ENCODE measurements at regions not wholly inside any gene's neighbourhood (a gene's known extent, or its start where the extent isn't known, plus 50 kb on each side); places are given as distances from the start of the nearest gene placed in this dataset.

- no peak for DNase-seq
Observed at GRCh38 chr11:111091321-111091938, 154.1 kb upstream of the POU2AF2 start.

- no peak for DNase-seq
Observed at GRCh38 chr11:111089759-111090158, 155.8 kb upstream of the POU2AF2 start.

- DNase-seq = peak; percentile 41
Observed at GRCh38 chr11:111088847-111089355, 156.6 kb upstream of the POU2AF2 start.

- DNase-seq = peak; percentile 97
Observed at GRCh38 chr11:111086058-111086457, 159.5 kb upstream of the POU2AF2 start.

GRCh38 chr11:111082664-111083063 lies 162.9 kb upstream of the POU2AF2 start:
- peak; percentile 90 for DNase-seq

- peak; percentile 100 for DNase-seq
Observed at GRCh38 chr11:111081021-111081511, 164.5 kb upstream of the POU2AF2 start.

GRCh38 chr11:111077530-111078322 lies 167.8 kb upstream of the POU2AF2 start:
- peak; percentile 76 for DNase-seq

GRCh38 chr11:111069066-111069465 lies 176.5 kb upstream of the POU2AF2 start:
- no peak for DNase-seq

GRCh38 chr11:111067994-111068393 lies 177.5 kb upstream of the POU2AF2 start:
- DNase-seq = no peak

GRCh38 chr11:111066846-111067245 lies 178.7 kb upstream of the POU2AF2 start:
- DNase-seq = no peak

- DNase-seq = peak; percentile 27
Observed at GRCh38 chr11:111063726-111064517, 181.6 kb upstream of the POU2AF2 start.

- DNase-seq = no peak
Observed at GRCh38 chr11:111062420-111062819, 183.1 kb upstream of the POU2AF2 start.

GRCh38 chr11:111059726-111060125 lies 185.8 kb upstream of the POU2AF2 start:
- no peak for DNase-seq

- no peak for DNase-seq
Observed at GRCh38 chr11:111049131-111049530, 196.4 kb upstream of the POU2AF2 start.

GRCh38 chr11:111047374-111047773 lies 198.2 kb upstream of the POU2AF2 start:
- DNase-seq = no peak

- no peak for DNase-seq
Observed at GRCh38 chr11:111046291-111046690, 199.2 kb upstream of the POU2AF2 start.

- DNase-seq = no peak
Observed at GRCh38 chr11:111045874-111046273, 199.7 kb upstream of the POU2AF2 start.

GRCh38 chr11:111045407-111045803 lies 200.1 kb upstream of the POU2AF2 start:
- no peak for DNase-seq

- DNase-seq = no peak
Observed at GRCh38 chr11:111044751-111045406, 200.6 kb upstream of the POU2AF2 start.

GRCh38 chr11:111039982-111040381 lies 205.5 kb upstream of the POU2AF2 start:
- DNase-seq = no peak

GRCh38 chr11:111035746-111036145 lies 209.8 kb upstream of the POU2AF2 start:
- DNase-seq = no peak

GRCh38 chr11:111026241-111026640 lies 219.3 kb upstream of the POU2AF2 start:
- DNase-seq = no peak

- DNase-seq = no peak
Observed at GRCh38 chr11:111021131-111021530, 224.4 kb upstream of the POU2AF2 start.
